Calu3 (cell line): ENCODE measurements at regions not wholly inside any gene's neighbourhood (a gene's known extent, or its start where the extent isn't known, plus 50 kb on each side); places are given as distances from the start of the nearest gene placed in this dataset.
"Not testable (repeated sequence)": the region's sequence is repeated elsewhere in the genome, so short reads cannot be mapped to it uniquely, and the experiment has no call there.

ENCODE experiments used
- BruUV-seq: library from RNA; stranded (reverse); fragments of 400-500 nt; replicated peaks from 2 replicates; lab custom pipeline; 2021; lab: Mats Ljungman, UMichigan
- CTCF ChIA-PET: fragments of 300-600 bp; sonication (Branson Sonifier 250); formaldehyde crosslinking; loops from one replicate; lab custom pipeline; 2022; ENCODE audit warnings: antibody characterized with exemption; lab: Charles Lee
- DNase-seq: peaks from one replicate; pipeline ENCODE4 v3.0.0; 2022
- H3K27ac Mint-ChIP-seq: one replicate; pipeline ENCODE4 v1.8.0; 2022; ENCODE audit warnings: mixed read lengths; ENCODE audit not compliant: unreplicated experiment
- H3K27me3 Mint-ChIP-seq: one replicate; pipeline ENCODE4 v1.8.0; 2022; ENCODE audit warnings: mixed read lengths; ENCODE audit not compliant: unreplicated experiment
- H3K36me3 Mint-ChIP-seq: one replicate; pipeline ENCODE4 v1.8.0; 2022; ENCODE audit warnings: mild to moderate bottlenecking, moderate library complexity, mixed read lengths; ENCODE audit not compliant: insufficient read depth, unreplicated experiment
- H3K4me1 Mint-ChIP-seq: one replicate; pipeline ENCODE4 v1.8.0; 2022; ENCODE audit warnings: mild to moderate bottlenecking, low read depth, mixed read lengths; ENCODE audit not compliant: unreplicated experiment
- H3K4me3 Mint-ChIP-seq: one replicate; pipeline ENCODE4 v1.8.0; 2022; ENCODE audit warnings: mild to moderate bottlenecking, low read depth, moderate library complexity, mixed read lengths; ENCODE audit not compliant: unreplicated experiment
- H3K9me3 Mint-ChIP-seq: one replicate; pipeline ENCODE4 v1.8.0; 2022; ENCODE audit warnings: low read depth, mixed read lengths; ENCODE audit not compliant: unreplicated experiment
- intact Hi-C: fragments of 100-400 bp; cut with micrococcal nuclease; formaldehyde crosslinking; loops from one replicate; pipeline ENCODE4 v1.10.0; 2022; ENCODE audit not compliant: unreplicated experiment
- TF ChIP-seq, protein P1 (sequence below): fragments of 200-600 bp; IDR thresholded peaks from one replicate; pipeline ENCODE4 v1.8.0; 2022; ENCODE audit warnings: antibody characterized with exemption; ENCODE audit not compliant: unreplicated experiment

DNA sequence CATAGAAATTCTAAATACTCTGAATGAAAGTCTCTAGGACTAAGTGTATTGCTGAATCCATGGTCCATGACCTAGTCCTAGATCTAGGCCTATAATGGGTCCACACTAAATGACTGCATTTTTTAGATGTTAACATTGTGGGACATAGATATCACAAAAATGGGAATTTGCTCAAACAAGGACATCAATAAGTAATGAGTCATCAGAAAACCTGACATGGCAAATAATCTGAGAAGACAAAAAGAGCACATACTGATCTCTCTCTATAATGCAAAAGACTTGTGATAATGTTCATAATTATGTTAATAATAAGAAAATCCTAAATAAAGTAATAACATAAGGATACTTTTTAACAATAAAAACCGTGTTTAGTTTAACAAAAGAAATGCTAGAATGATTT, 1168.4 kb downstream of the FSCB start:
- intact Hi-C loops: no loop called here
- Mint-ChIP-seq H3K27me3 (no peaks in the 10 kb centered on the region), H3K4me1 (no peaks in the 10 kb centered on the region), H3K4me3 (no peak overlapping the region), H3K27ac (no peak overlapping the region), H3K36me3 (no peaks in the 10 kb centered on the region), H3K9me3 (peaks cover 10% of the 10 kb centered on the region)
- TF ChIP-seq, protein P1, sequence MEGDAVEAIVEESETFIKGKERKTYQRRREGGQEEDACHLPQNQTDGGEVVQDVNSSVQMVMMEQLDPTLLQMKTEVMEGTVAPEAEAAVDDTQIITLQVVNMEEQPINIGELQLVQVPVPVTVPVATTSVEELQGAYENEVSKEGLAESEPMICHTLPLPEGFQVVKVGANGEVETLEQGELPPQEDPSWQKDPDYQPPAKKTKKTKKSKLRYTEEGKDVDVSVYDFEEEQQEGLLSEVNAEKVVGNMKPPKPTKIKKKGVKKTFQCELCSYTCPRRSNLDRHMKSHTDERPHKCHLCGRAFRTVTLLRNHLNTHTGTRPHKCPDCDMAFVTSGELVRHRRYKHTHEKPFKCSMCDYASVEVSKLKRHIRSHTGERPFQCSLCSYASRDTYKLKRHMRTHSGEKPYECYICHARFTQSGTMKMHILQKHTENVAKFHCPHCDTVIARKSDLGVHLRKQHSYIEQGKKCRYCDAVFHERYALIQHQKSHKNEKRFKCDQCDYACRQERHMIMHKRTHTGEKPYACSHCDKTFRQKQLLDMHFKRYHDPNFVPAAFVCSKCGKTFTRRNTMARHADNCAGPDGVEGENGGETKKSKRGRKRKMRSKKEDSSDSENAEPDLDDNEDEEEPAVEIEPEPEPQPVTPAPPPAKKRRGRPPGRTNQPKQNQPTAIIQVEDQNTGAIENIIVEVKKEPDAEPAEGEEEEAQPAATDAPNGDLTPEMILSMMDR: no peak
- CTCF ChIA-PET: no interaction called here
- BruUV-seq: no TSS peak
- no peak for DNase-seq

DNA sequence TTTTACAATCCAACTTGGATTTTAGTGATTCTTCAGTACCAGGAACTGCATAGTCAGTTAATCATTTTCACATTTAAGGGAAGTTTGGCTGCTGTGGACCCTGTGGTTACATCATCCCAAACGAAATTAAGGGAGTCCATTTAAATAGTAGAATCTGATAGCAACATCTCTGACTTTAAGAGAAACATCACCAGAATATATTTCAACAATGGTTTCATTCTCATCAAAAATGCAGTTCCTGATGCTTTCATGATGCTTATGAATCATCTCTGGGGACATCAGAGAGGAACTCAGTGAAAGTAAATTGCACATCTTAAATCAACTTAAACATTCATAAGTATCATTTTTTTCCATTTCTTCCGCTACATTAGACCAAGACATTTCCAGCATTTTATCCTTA, 1170.7 kb downstream of the FSCB start:
- intact Hi-C loops: no loop called here
- no peak overlapping the region for H3K4me3 Mint-ChIP-seq

DNA sequence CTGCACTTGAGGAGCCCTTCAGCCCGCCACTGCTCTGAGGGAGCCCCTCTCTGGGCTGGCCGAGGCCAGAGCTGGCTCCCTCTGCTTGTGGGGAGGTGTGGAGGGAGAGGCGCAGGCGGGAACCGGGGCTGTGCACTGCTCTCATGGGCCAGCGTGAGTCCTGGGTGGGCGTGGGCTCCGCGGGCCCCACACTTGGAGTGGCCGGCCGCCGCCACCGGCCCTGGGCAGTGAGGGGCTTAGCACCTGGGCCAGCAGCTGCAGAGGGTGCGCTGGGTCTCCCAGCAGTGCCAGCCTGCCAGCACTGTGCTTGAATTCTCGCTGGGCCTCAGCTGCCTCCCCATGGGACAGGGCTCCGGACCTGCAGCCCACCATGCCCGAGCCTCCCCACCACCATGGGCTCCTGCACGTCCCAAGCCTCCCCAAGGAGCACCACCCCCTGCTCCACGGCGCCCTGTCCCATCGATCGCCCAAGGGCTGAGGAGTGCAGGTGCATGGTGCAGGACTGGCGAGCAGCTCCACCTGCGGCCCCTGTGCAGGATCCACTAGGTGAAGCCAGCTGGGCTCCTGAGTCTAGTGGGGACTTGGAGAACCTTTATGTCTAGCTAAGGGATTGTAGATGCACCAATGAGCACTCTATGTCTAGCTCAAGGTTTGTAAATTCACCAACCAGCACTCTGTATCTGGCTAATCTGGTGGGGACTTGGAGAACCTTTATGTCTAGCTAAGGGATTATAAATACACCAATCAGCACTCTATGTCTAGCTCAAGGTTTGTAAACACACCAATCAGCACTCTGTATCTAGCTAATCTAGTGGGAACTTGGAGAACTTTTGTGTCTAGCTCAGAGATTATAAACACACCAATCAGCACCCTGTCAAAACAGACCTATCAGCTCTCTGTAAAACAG, 1180.3 kb downstream of the FSCB start:
- H3K27me3 Mint-ChIP-seq, H3K27ac Mint-ChIP-seq, intact Hi-C loops, H3K36me3 Mint-ChIP-seq, H3K4me1 Mint-ChIP-seq, H3K4me3 Mint-ChIP-seq, CTCF ChIA-PET, BruUV-seq, H3K9me3 Mint-ChIP-seq, DNase-seq: not testable (repeated sequence)

More for the DNA sequence above, 1170.7 kb downstream of the FSCB start:
- TF ChIP-seq, protein P1: no peak
- no peak for DNase-seq
- CTCF ChIA-PET: no interaction called here
- no TSS peak for BruUV-seq
- Mint-ChIP-seq H3K4me1 (no peaks in the 10 kb centered on the region), H3K27me3 (no peaks in the 10 kb centered on the region), H3K9me3 (peaks cover 5% of the 10 kb centered on the region), H3K36me3 (no peaks in the 10 kb centered on the region), H3K27ac (no peak overlapping the region)

DNA sequence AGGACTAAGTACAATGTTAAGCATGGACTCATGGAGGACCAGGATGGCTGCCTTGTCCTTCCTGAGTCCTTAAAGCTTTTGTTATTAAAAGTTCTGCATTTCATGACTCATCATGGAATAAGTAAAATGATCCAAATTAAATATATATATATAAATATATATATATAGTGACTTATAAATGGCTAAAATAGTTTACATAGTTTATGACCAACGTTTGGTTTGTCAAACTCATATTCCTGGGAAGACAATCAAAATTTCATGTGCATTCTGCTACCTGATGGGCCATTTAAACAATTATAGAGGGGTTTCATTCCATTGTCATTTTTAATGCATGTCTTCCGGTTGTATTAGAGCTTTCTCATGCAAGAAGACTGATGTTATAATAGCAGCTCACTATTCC, 1190.7 kb downstream of the FSCB start:
- TF ChIP-seq, protein P1: no peak
- Mint-ChIP-seq H3K4me1 (no peaks in the 10 kb centered on the region), H3K27ac (no peak overlapping the region), H3K27me3 (no peaks in the 10 kb centered on the region), H3K4me3 (no peak overlapping the region), H3K36me3 (no peaks in the 10 kb centered on the region), H3K9me3 (peaks cover 2% of the 10 kb centered on the region)
- no peak for DNase-seq
- intact Hi-C loops: no loop called here
- BruUV-seq: no TSS peak
- CTCF ChIA-PET: no interaction called here

DNA sequence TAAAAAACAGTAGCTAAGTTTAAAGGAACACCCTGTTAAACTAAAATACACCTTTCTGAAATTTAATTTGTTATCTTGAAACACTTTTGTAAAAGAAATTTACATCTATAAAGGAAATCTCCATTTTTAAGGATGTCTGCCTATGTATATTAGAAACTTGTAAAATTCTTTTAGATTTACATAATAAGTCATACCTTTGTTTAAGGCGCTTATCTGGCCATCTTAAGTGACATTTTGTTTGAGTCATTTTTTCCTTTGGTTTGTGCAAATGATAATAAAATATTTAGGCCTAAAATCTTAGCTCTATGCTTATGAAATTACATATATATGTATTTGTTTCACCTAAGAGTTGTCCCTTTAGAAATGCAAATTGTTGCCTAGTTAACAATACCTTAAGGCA, 1193.4 kb downstream of the FSCB start:
- BruUV-seq: no TSS peak
- Mint-ChIP-seq H3K36me3 (no peaks in the 10 kb centered on the region), H3K27ac (no peak overlapping the region), H3K27me3 (no peaks in the 10 kb centered on the region), H3K4me3 (no peak overlapping the region), H3K4me1 (no peaks in the 10 kb centered on the region), H3K9me3 (peaks cover 2% of the 10 kb centered on the region)
- TF ChIP-seq, protein P1: no peak
- no peak for DNase-seq
- intact Hi-C loops: no loop called here
- CTCF ChIA-PET: no interaction called here
